ENCODE measurements at regions not wholly inside any gene's neighbourhood (a gene's known extent, or its start where the extent isn't known, plus 50 kb on each side); places are given as distances from the start of the nearest gene placed in this dataset.

- DNase-seq, result no peak
Measured at GRCh38 chr5:6840136-6840793, 127.0 kb downstream of the TENT4A start.

GRCh38 chr5:6843335-6843734 is 130.1 kb downstream of the TENT4A start:
- DNase-seq, result no peak
- no peak overlapping the region for H3K4me3 Mint-ChIP-seq
- no peaks in the 10 kb centered on the region for H3K36me3 Mint-ChIP-seq (ENCODE audit: insufficient read depth in 2 of 2)
- H3K9me3 Mint-ChIP-seq, result no peaks in the 10 kb centered on the region
- H3K4me1 Mint-ChIP-seq (ENCODE audit: low read depth), result no peaks in the 10 kb centered on the region
- peaks cover 8% of the 10 kb centered on the region for H3K27me3 Mint-ChIP-seq (ENCODE audit: low read depth)
- ATAC-seq (replicated peaks in 1 of 2), result peak; percentile 60 to 70
- no peak overlapping the region for H3K27ac Mint-ChIP-seq

More at GRCh38 chr5:6840136-6840793, 127.0 kb downstream of the TENT4A start:
- Mint-ChIP-seq H3K27me3 (ENCODE audit: low read depth) (peaks cover 13% of the 10 kb centered on the region), H3K36me3 (ENCODE audit: insufficient read depth in 2 of 2) (peaks cover 4 to 10% of the 10 kb centered on the region in 2 donors), H3K4me1 (ENCODE audit: low read depth) (no peaks in the 10 kb centered on the region), H3K27ac (no peak overlapping the region), H3K9me3 (peaks cover 9 to 14% of the 10 kb centered on the region in 2 donors), H3K4me3 (no peak overlapping the region)
- no peak for ATAC-seq (replicated peaks in 1 of 2)

- Mint-ChIP-seq H3K36me3 (ENCODE audit: insufficient read depth in 2 of 2) (no peaks in the 10 kb centered on the region), H3K27me3 (ENCODE audit: low read depth) (peaks cover 8% of the 10 kb centered on the region), H3K27ac (no peak overlapping the region), H3K4me3 (no peak overlapping the region), H3K4me1 (ENCODE audit: low read depth) (no peaks in the 10 kb centered on the region), H3K9me3 (no peaks in the 10 kb centered on the region)
- no peak for DNase-seq
- ATAC-seq (replicated peaks in 1 of 2), result no peak
Measured at GRCh38 chr5:6843821-6844220, 130.6 kb downstream of the TENT4A start.

DNA sequence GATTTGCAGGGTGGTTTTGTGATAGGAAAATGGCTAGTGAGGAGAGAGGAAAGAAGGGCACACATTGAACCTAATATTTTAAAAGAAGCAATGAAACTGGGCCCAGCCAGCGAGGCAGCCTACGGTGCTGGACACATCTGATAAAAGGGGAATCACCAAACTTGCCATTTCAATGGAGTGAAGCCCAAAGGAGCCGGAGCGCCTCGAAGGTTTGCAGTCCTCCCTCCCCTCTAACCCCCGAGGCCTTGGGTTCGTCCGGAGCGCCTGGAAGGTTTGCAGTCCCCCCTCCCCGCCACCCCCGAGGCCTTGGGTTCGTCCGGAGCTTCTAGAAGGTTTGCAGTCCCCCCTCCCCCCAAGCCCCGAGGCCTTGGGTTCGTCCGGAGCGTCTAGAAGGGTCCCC is 132.6 kb downstream of the TENT4A start:
- DNase-seq, result no peak
- ATAC-seq (replicated peaks in 1 of 2), result no peak
- Mint-ChIP-seq H3K9me3 (no peaks in the 10 kb centered on the region), H3K27ac (no peak overlapping the region), H3K27me3 (ENCODE audit: low read depth) (peaks cover 9% of the 10 kb centered on the region), H3K4me1 (ENCODE audit: low read depth) (no peaks in the 10 kb centered on the region), H3K36me3 (ENCODE audit: insufficient read depth in 2 of 2) (no peaks in the 10 kb centered on the region), H3K4me3 (no peak overlapping the region)

DNA sequence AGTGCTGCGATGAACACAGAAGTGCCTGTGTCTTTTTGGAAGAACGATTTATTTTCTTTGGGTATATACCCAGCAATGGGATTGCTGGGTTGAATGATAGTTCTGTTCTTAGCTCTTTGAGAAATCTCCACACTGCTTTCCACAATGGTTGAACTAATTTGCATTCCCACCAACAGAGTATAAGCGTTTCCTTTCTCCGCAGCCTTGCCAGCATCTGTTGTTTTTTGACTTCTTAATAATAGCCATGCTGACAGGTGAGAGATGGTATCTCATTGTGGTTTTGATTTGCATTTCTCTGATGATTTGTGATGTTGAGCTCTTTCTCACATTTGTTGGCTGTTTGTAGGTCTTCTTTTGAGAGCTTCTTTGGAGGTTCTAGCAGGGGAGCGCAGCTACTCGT is 134.6 kb downstream of the TENT4A start:
- Mint-ChIP-seq H3K4me3 (peak overlapping the region; percentile 4 to 49), H3K9me3 (peaks cover 0 to 3% of the 10 kb centered on the region in 2 donors), H3K27me3 (ENCODE audit: low read depth) (peaks cover 9% of the 10 kb centered on the region), H3K27ac (no peak overlapping the region), H3K4me1 (ENCODE audit: low read depth) (no peaks in the 10 kb centered on the region), H3K36me3 (ENCODE audit: insufficient read depth in 2 of 2) (peaks cover 1 to 2% of the 10 kb centered on the region in 2 donors)
- ATAC-seq (replicated peaks in 1 of 2) (no peak), DNase-seq (no peak)

DNA sequence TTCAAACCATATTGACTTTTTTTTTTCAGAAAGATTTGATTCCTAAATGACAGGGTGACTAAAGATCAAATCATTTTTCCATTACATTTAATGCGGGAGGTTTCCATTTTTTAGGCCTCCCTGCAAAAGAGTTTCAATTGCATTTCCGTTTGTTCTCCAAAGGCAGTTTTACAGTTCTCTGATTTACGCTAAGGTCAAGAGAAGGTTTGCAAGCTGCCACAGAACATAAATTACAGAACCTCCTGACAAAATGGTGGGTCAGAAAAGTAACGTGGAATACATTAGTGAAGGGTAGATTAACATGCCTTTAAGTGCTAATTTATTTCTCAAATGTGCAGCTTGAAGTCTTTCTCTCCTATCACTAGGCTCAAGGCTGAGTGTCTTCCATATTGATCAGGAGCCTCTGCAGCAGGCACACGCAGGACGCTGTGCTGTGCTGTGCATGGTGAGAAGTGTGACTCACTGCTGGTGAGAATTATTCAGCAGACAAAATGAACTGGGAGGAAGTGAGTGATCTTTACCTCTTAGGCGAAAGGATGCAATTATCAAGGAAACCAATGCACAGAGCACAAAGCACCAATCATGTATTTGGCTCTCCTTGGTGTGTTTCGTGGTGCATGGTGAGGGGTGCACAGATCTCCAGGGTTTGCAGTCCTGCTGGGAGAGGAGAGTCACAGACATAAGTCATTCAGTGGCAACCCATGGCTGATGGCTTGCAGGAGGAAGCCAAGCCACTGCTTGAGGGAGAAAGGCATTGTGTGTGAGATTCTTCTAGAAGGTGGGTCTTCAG is 136.3 kb downstream of the TENT4A start:
- DNase-seq (peak; percentile 32 to 36), ATAC-seq (replicated peaks in 1 of 2) (peak; percentile 97 to 98)
- peaks cover 9% of the 10 kb centered on the region for H3K27me3 Mint-ChIP-seq (ENCODE audit: low read depth)
- no peaks in the 10 kb centered on the region for H3K4me1 Mint-ChIP-seq (ENCODE audit: low read depth)
- no peak overlapping the region for H3K4me3 Mint-ChIP-seq
- H3K36me3 Mint-ChIP-seq (ENCODE audit: insufficient read depth in 2 of 2), result peaks cover 2 to 8% of the 10 kb centered on the region in 2 donors
- no peak overlapping the region for H3K27ac Mint-ChIP-seq
- H3K9me3 Mint-ChIP-seq, result peaks cover 4 to 12% of the 10 kb centered on the region in 2 donors

- Mint-ChIP-seq H3K36me3 (ENCODE audit: insufficient read depth in 2 of 2) (peaks cover 2 to 8% of the 10 kb centered on the region in 2 donors), H3K9me3 (peaks cover 4 to 12% of the 10 kb centered on the region in 2 donors), H3K27me3 (ENCODE audit: low read depth) (peaks cover 9% of the 10 kb centered on the region), H3K4me1 (ENCODE audit: low read depth) (no peaks in the 10 kb centered on the region), H3K27ac (no peak overlapping the region), H3K4me3 (no peak overlapping the region)
- peak; percentile 10 to 16 for DNase-seq
- ATAC-seq (replicated peaks in 1 of 2), result peak; percentile 41 to 51
Measured at GRCh38 chr5:6850106-6850432, 136.8 kb downstream of the TENT4A start.

- H3K9me3 Mint-ChIP-seq, result peaks cover 4 to 12% of the 10 kb centered on the region in 2 donors
- no peaks in the 10 kb centered on the region for H3K27me3 Mint-ChIP-seq (ENCODE audit: low read depth)
- no peaks in the 10 kb centered on the region for H3K4me1 Mint-ChIP-seq (ENCODE audit: low read depth)
- DNase-seq (no peak), ATAC-seq (replicated peaks in 1 of 2) (no peak)
- H3K36me3 Mint-ChIP-seq (ENCODE audit: insufficient read depth in 2 of 2), result peaks cover 1 to 7% of the 10 kb centered on the region in 2 donors
- H3K27ac Mint-ChIP-seq, result no peak overlapping the region
- no peak overlapping the region for H3K4me3 Mint-ChIP-seq
Measured at GRCh38 chr5:6856653-6857052, 143.4 kb downstream of the TENT4A start.

GRCh38 chr5:6858419-6858818 is 145.2 kb downstream of the TENT4A start:
- Mint-ChIP-seq H3K4me3 (no peak overlapping the region), H3K36me3 (ENCODE audit: insufficient read depth in 2 of 2) (peaks cover 3 to 4% of the 10 kb centered on the region in 2 donors), H3K27me3 (ENCODE audit: low read depth) (no peaks in the 10 kb centered on the region), H3K4me1 (ENCODE audit: low read depth) (no peaks in the 10 kb centered on the region), H3K27ac (no peak overlapping the region), H3K9me3 (peaks cover 7 to 10% of the 10 kb centered on the region in 2 donors)
- DNase-seq (no peak), ATAC-seq (replicated peaks in 1 of 2) (no peak)

- Mint-ChIP-seq H3K27me3 (ENCODE audit: low read depth) (no peaks in the 10 kb centered on the region), H3K9me3 (peaks cover 3 to 7% of the 10 kb centered on the region in 2 donors), H3K4me1 (ENCODE audit: low read depth) (no peaks in the 10 kb centered on the region), H3K27ac (no peak overlapping the region), H3K36me3 (ENCODE audit: insufficient read depth in 2 of 2) (peaks cover 0 to 4% of the 10 kb centered on the region in 2 donors), H3K4me3 (no peak overlapping the region)
- DNase-seq (no peak), ATAC-seq (replicated peaks in 1 of 2) (no peak)
Measured at GRCh38 chr5:6859023-6859422, 145.8 kb downstream of the TENT4A start.

- H3K9me3 Mint-ChIP-seq, result peaks cover 2 to 7% of the 10 kb centered on the region in 2 donors
- H3K27me3 Mint-ChIP-seq (ENCODE audit: low read depth), result no peaks in the 10 kb centered on the region
- H3K4me3 Mint-ChIP-seq, result no peak overlapping the region
- H3K27ac Mint-ChIP-seq, result no peak overlapping the region
- ATAC-seq (replicated peaks in 1 of 2) (no peak), DNase-seq (no peak)
- H3K4me1 Mint-ChIP-seq (ENCODE audit: low read depth), result no peaks in the 10 kb centered on the region
- peaks cover 0 to 4% of the 10 kb centered on the region in 2 donors for H3K36me3 Mint-ChIP-seq (ENCODE audit: insufficient read depth in 2 of 2)
Measured at GRCh38 chr5:6859951-6860638, 146.9 kb downstream of the TENT4A start.

GRCh38 chr5:6861036-6861435 is 147.8 kb downstream of the TENT4A start:
- H3K27me3 Mint-ChIP-seq (ENCODE audit: low read depth), result no peaks in the 10 kb centered on the region
- DNase-seq (no peak), ATAC-seq (replicated peaks in 1 of 2) (no peak)
- H3K4me3 Mint-ChIP-seq, result no peak overlapping the region
- no peak overlapping the region for H3K27ac Mint-ChIP-seq
- H3K9me3 Mint-ChIP-seq, result peaks cover 2 to 7% of the 10 kb centered on the region in 2 donors
- H3K36me3 Mint-ChIP-seq (ENCODE audit: insufficient read depth in 2 of 2), result peaks cover 0 to 4% of the 10 kb centered on the region in 2 donors
- H3K4me1 Mint-ChIP-seq (ENCODE audit: low read depth), result no peaks in the 10 kb centered on the region

GRCh38 chr5:6861667-6862066 is 148.4 kb downstream of the TENT4A start:
- ATAC-seq (replicated peaks in 1 of 2) (no peak), DNase-seq (no peak)
- H3K9me3 Mint-ChIP-seq, result peaks cover 2 to 7% of the 10 kb centered on the region in 2 donors
- peaks cover 0 to 4% of the 10 kb centered on the region in 2 donors for H3K36me3 Mint-ChIP-seq (ENCODE audit: insufficient read depth in 2 of 2)
- H3K4me1 Mint-ChIP-seq (ENCODE audit: low read depth), result no peaks in the 10 kb centered on the region
- no peak overlapping the region for H3K27ac Mint-ChIP-seq
- H3K27me3 Mint-ChIP-seq (ENCODE audit: low read depth), result no peaks in the 10 kb centered on the region
- no peak overlapping the region for H3K4me3 Mint-ChIP-seq
